OCI-LY1 (cell line): ENCODE measurements at regions not wholly inside any gene's neighbourhood (a gene's known extent, or its start where the extent isn't known, plus 50 kb on each side); places are given as distances from the start of the nearest gene placed in this dataset.
A peak's percentile ranks its signal among the peaks of the same experiment; 100 is the strongest.

Experiments
- H2AFZ ChIP-seq: fragments of 200-600 bp; sonication (generic), shearing (Covaris generic); 2 replicates; pipeline ENCODE4 v1.6.0; 2014; ENCODE audit warnings: antibody characterized with exemption, mild to moderate bottlenecking, low read length
- H3F3A ChIP-seq: fragments of 200-600 bp; sonication (generic), shearing (Covaris generic); 2 replicates; pipeline ENCODE4 v1.6.0; 2014; ENCODE audit warnings: mild to moderate bottlenecking, antibody characterized with exemption, low read length, moderate library complexity; ENCODE audit not compliant: insufficient read depth
- H3K27ac ChIP-seq: fragments of 200-600 bp; sonication (generic); 2 replicates; pipeline ENCODE4 v1.5.1; 2014; ENCODE audit warnings: low read length, mixed run types, mild to moderate bottlenecking, low read depth; ENCODE audit not compliant: poor library complexity, severe bottlenecking
- H3K27me3 ChIP-seq: fragments of 200-600 bp; sonication (generic); 2 replicates; pipeline ENCODE4 v1.6.0; 2014; ENCODE audit warnings: antibody characterized with exemption, mild to moderate bottlenecking, low read length, moderate library complexity; ENCODE audit not compliant: insufficient read depth
- H3K36me3 ChIP-seq: fragments of 200-600 bp; sonication (generic); 2 replicates; pipeline ENCODE4 v1.6.1; 2014; ENCODE audit warnings: mild to moderate bottlenecking, antibody characterized with exemption, low read length, moderate library complexity, mixed read lengths; ENCODE audit not compliant: insufficient read depth
- H3K4me1 ChIP-seq: fragments of 200-600 bp; sonication (generic); 2 replicates; pipeline ENCODE4 v1.5.1; 2014; ENCODE audit warnings: mild to moderate bottlenecking, low read length, moderate library complexity; ENCODE audit not compliant: insufficient read depth, severe bottlenecking
- H3K4me2 ChIP-seq: fragments of 200-600 bp; sonication (generic), shearing (Covaris generic); 2 replicates; pipeline ENCODE4 v1.6.1; 2014; ENCODE audit warnings: low read length
- H3K4me3 ChIP-seq: fragments of 200-600 bp; sonication (generic); 2 replicates; pipeline ENCODE4 v1.5.1; 2014; ENCODE audit warnings: low read length, low read depth, mild to moderate bottlenecking, mixed read lengths; ENCODE audit not compliant: poor library complexity, severe bottlenecking
- H3K79me2 ChIP-seq: fragments of 200-600 bp; shearing (Covaris generic); 2 replicates; pipeline ENCODE4 v1.6.1; 2016; ENCODE audit warnings: mixed run types, low read length, mixed read lengths; ENCODE audit not compliant: insufficient read depth
- H3K9ac ChIP-seq: fragments of 200-600 bp; sonication (generic), shearing (Covaris generic); 2 replicates; pipeline ENCODE4 v1.6.1; 2014; ENCODE audit warnings: mild to moderate bottlenecking, low read length, mixed read lengths
- H3K9me2 ChIP-seq: fragments of 200-600 bp; sonication (generic), shearing (Covaris generic); 2 replicates; pipeline ENCODE4 v1.6.1; 2014; ENCODE audit warnings: low read depth, mild to moderate bottlenecking, low read length, mixed read lengths
- H3K9me3 ChIP-seq: fragments of 200-600 bp; shearing (Covaris generic); 2 replicates; pipeline ENCODE4 v1.6.1; 2014; ENCODE audit warnings: low read length, mixed read lengths
- H4K20me1 ChIP-seq: fragments of 200-600 bp; sonication (generic), shearing (Covaris generic); 2 replicates; pipeline ENCODE4 v1.6.0; 2016; ENCODE audit warnings: mild to moderate bottlenecking, low read length; ENCODE audit not compliant: insufficient read depth
- EZH2 ChIP-seq: fragments of 200-600 bp; sonication (generic), shearing (Covaris generic); IDR thresholded peaks from 2 replicates; pipeline ENCODE4 v1.8.0; 2017; ENCODE audit warnings: borderline replicate concordance, mixed run types, mild to moderate bottlenecking, antibody characterized with exemption, low read length, moderate library complexity, mixed read lengths
- TF ChIP-seq, protein P1 (sequence below): fragments of 200-600 bp; sonication (generic), shearing (Covaris generic); IDR thresholded peaks from 2 replicates; pipeline ENCODE4 v1.5.1; 2017; ENCODE audit warnings: mild to moderate bottlenecking, antibody characterized with exemption, low read length, moderate library complexity, mixed read lengths

DNA sequence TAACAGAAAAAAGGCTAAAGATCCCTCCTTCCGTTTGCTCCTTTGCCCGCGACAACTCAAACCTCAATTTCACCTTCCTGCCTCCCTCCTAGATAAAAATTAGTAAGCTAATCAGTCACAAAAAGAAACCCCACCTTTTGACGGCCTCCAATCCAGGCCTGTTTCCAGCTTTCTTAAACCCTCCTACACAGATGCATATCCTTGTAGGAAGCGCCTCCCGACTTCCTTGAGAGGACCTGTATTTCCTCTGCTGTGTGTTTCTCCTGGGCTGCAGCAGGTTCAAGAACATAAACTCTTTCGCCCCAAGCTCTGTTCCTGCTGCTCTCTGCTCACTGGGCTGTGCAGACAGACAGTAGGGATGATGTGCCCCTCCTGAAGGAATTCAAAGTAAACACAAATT, 168.8 kb downstream of the CYYR1 start:
- TF ChIP-seq EZH2: no peak
- no peaks in the 10 kb centered on the region for H3K79me2 ChIP-seq
- H3F3A ChIP-seq: no peaks in the 10 kb centered on the region
- H3K9ac ChIP-seq: no peak overlapping the region
- no peak overlapping the region for H3K4me3 ChIP-seq
- H3K27me3 ChIP-seq: no peaks in the 10 kb centered on the region
- no peaks in the 10 kb centered on the region for H3K36me3 ChIP-seq
- no peak overlapping the region for H3K4me2 ChIP-seq
- peaks cover 42% of the 10 kb centered on the region for H3K4me1 ChIP-seq
- peak overlapping the region; percentile 77 for H3K27ac ChIP-seq
- no peaks in the 10 kb centered on the region for H3K9me2 ChIP-seq
- no peaks in the 10 kb centered on the region for H3K9me3 ChIP-seq
- H2AFZ ChIP-seq: peak overlapping the region; percentile 95
- H4K20me1 ChIP-seq: no peaks in the 10 kb centered on the region

DNA sequence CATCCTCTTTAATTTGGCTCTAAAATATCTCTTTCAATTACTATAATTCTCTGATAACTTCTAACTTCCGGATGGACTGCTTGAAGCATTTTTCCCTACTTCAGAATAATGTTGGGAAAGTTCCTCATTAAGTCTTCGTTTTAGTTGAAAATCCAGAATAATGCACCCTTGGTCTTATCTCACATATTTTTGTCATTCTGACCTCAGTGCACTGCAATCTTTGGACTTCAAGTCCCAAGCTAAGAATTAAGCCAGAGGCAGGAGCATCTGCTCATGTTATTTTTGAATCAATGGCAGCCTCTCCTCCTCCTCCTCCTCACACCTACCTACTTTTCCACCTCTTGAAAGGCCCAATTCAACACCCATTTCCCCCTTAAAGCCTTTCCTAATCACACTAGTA, 169.8 kb downstream of the CYYR1 start:
- no peak overlapping the region for H2AFZ ChIP-seq
- H3K4me2 ChIP-seq: no peak overlapping the region
- no peak overlapping the region for H3K27ac ChIP-seq
- no peaks in the 10 kb centered on the region for H3K79me2 ChIP-seq
- no peaks in the 10 kb centered on the region for H3F3A ChIP-seq
- H3K9me2 ChIP-seq: no peaks in the 10 kb centered on the region
- H3K9ac ChIP-seq: no peak overlapping the region
- peaks cover 32% of the 10 kb centered on the region for H3K4me1 ChIP-seq
- 0 out of 2 replicates have a peak, but pooled peaks cover 2% of the 10 kb centered on the region for H3K9me3 ChIP-seq
- H3K36me3 ChIP-seq: no peaks in the 10 kb centered on the region
- no peaks in the 10 kb centered on the region for H4K20me1 ChIP-seq
- no peaks in the 10 kb centered on the region for H3K27me3 ChIP-seq
- no peak overlapping the region for H3K4me3 ChIP-seq
- TF ChIP-seq EZH2: no peak

DNA sequence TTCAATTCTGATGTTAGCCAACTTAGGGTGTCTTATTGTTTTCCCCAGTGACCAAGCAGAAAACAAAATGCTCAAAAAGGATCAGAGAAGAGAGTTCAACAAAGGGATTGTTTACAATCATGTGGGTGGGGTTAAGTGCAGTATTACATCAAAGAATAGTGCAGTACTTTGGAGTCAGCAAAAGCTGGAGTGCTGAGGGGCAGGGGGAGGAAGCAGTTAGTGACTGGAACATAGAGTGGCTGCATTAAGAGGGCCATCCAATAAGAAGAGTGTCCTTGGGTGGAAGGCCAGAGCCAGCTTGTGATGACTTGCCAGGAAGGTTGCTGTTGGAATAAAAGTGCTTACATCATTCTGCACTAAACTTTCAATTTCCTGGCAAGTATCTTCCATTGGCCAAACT, 175.5 kb downstream of the CYYR1 start:
- no peak overlapping the region for H3K27ac ChIP-seq
- 0 out of 2 replicates have a peak, but pooled peaks cover 5% of the 10 kb centered on the region for H3K9me3 ChIP-seq
- H3K79me2 ChIP-seq: no peaks in the 10 kb centered on the region
- no peaks in the 10 kb centered on the region for H4K20me1 ChIP-seq
- no peaks in the 10 kb centered on the region for H3K36me3 ChIP-seq
- no peak overlapping the region for H3K4me3 ChIP-seq
- no peak overlapping the region; the same call in 1 of the 2 replicates for H2AFZ ChIP-seq
- no peaks in the 10 kb centered on the region for H3K27me3 ChIP-seq
- no peaks in the 10 kb centered on the region for H3K4me1 ChIP-seq
- H3K9me2 ChIP-seq: no peaks in the 10 kb centered on the region
- H3F3A ChIP-seq: no peaks in the 10 kb centered on the region
- H3K9ac ChIP-seq: no peak overlapping the region
- no peak overlapping the region for H3K4me2 ChIP-seq
- TF ChIP-seq EZH2: no peak
- TF ChIP-seq, protein P1, sequence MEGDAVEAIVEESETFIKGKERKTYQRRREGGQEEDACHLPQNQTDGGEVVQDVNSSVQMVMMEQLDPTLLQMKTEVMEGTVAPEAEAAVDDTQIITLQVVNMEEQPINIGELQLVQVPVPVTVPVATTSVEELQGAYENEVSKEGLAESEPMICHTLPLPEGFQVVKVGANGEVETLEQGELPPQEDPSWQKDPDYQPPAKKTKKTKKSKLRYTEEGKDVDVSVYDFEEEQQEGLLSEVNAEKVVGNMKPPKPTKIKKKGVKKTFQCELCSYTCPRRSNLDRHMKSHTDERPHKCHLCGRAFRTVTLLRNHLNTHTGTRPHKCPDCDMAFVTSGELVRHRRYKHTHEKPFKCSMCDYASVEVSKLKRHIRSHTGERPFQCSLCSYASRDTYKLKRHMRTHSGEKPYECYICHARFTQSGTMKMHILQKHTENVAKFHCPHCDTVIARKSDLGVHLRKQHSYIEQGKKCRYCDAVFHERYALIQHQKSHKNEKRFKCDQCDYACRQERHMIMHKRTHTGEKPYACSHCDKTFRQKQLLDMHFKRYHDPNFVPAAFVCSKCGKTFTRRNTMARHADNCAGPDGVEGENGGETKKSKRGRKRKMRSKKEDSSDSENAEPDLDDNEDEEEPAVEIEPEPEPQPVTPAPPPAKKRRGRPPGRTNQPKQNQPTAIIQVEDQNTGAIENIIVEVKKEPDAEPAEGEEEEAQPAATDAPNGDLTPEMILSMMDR: no peak

DNA sequence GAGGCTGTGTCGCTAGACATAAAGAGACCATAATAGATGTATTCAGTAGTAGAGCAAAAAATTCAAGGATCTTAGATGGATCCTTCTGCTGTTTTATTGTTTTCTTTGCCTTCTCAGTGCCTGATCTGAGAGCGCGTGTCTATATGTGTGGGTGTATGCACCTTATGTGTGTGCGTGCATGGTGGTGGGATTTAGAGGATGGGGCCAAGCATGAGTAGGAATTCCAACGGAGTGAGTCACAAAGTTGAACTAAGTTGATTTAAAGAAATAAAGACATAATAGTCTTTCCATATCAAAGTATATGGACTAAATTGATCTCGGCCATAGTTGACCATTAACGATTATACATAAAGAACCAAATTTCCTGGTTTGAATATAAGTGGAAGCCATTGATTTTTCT, 178.7 kb downstream of the CYYR1 start:
- Histone ChIP-seq H3K9me2 (no peaks in the 10 kb centered on the region), H3K9me3 (0 out of 2 replicates have a peak, but pooled peaks cover 5% of the 10 kb centered on the region), H2AFZ (no peak overlapping the region), H3K4me3 (no peak overlapping the region), H3K9ac (no peak overlapping the region), H3K27ac (no peak overlapping the region), H3K4me1 (peaks cover 27% of the 10 kb centered on the region), H3K36me3 (no peaks in the 10 kb centered on the region), H3K27me3 (no peaks in the 10 kb centered on the region), H3F3A (no peaks in the 10 kb centered on the region), H3K79me2 (no peaks in the 10 kb centered on the region), H3K4me2 (no peak overlapping the region), H4K20me1 (no peaks in the 10 kb centered on the region)
- TF ChIP-seq EZH2: no peak
- TF ChIP-seq, protein P1: no peak
